OCI-LY3 (cell line): ENCODE measurements at regions not wholly inside any gene's neighbourhood (a gene's known extent, or its start where the extent isn't known, plus 50 kb on each side); places are given as distances from the start of the nearest gene placed in this dataset.

Experiments
- H2AFZ ChIP-seq: fragments of 200-600, 300-600 bp; shearing (Covaris generic); 2 replicates; pipeline ENCODE4 v1.6.0; 2014; ENCODE audit warnings: antibody characterized with exemption, low read depth, low read length
- H3K27ac ChIP-seq: fragments of 200-600, 300-600 bp; sonication (generic); 2 replicates; pipeline ENCODE4 v1.5.1; 2014; ENCODE audit warnings: mild to moderate bottlenecking, low read length, moderate library complexity, mixed read lengths
- H3K27me3 ChIP-seq: fragments of 200-600, 300-600 bp; sonication (generic); 2 replicates; pipeline ENCODE4 v1.6.1; 2014; ENCODE audit warnings: low read depth, low read length, mixed read lengths
- H3K36me3 ChIP-seq: fragments of 200-600, 300-600 bp; sonication (generic); replicated peaks from 2 replicates; pipeline ENCODE3; 2014; ENCODE audit warnings: low read depth, low read length, mixed read lengths
- H3K4me1 ChIP-seq: fragments of 300-600, 200-600 bp; sonication (generic); 2 replicates; pipeline ENCODE4 v1.6.1; 2014; ENCODE audit warnings: low read length, mixed read lengths
- H3K4me2 ChIP-seq: fragments of 200-600, 300-600 bp; sonication (generic); 2 replicates; pipeline ENCODE4 v1.6.1; 2014; ENCODE audit warnings: low read length, mixed read lengths
- H3K4me3 ChIP-seq: fragments of 300-600, 200-600 bp; sonication (generic); 2 replicates; pipeline ENCODE4 v1.5.1; 2014; ENCODE audit warnings: antibody characterized with exemption, mild to moderate bottlenecking, low read length, moderate library complexity
- H3K79me2 ChIP-seq: fragments of 300-600, 200-600 bp; shearing (Covaris generic); 2 replicates; pipeline ENCODE4 v1.6.1; 2014; ENCODE audit warnings: mild to moderate bottlenecking, low read length, mixed read lengths
- H3K9ac ChIP-seq: fragments of 300-600, 200-600 bp; shearing (Covaris generic); 2 replicates; pipeline ENCODE4 v1.6.0; 2014; ENCODE audit warnings: mild to moderate bottlenecking, low read length, moderate library complexity
- H3K9me3 ChIP-seq: fragments of 200-600, 300-600 bp; shearing (Covaris generic); 2 replicates; pipeline ENCODE4 v1.6.1; 2014; ENCODE audit warnings: low read length, mixed read lengths; ENCODE audit not compliant: insufficient read depth
- H4K20me1 ChIP-seq: fragments of 200-600, 300-600 bp; sonication (generic); 2 replicates; pipeline ENCODE4 v1.6.1; 2016; ENCODE audit warnings: low read length, mixed read lengths; ENCODE audit not compliant: insufficient read depth
- CTCF ChIP-seq: fragments of 200-600, 300-600 bp; sonication (generic); IDR thresholded peaks from 2 replicates; pipeline ENCODE4 v1.5.1; 2014; ENCODE audit warnings: antibody characterized with exemption, low read length, low read depth
- EZH2phosphoT487 ChIP-seq: fragments of 200-600 bp; shearing (Covaris generic); IDR thresholded peaks from 2 replicates; pipeline ENCODE4 v1.6.1; 2018; ENCODE audit warnings: antibody characterized with exemption, mixed run types, low read depth

GRCh38 chr7:72524037-72524436, 111.9 kb upstream of the CALN1 start:
- no peaks in the 10 kb centered on the region for H3K9me3 ChIP-seq
- no peaks in the 10 kb centered on the region for H3K4me1 ChIP-seq
- no peak overlapping the region for H3K4me3 ChIP-seq
- H4K20me1 ChIP-seq, result no peaks in the 10 kb centered on the region
- H3K27ac ChIP-seq, result no peak overlapping the region
- no peaks in the 10 kb centered on the region for H3K36me3 ChIP-seq
- no peaks in the 10 kb centered on the region for H3K27me3 ChIP-seq
- H3K4me2 ChIP-seq, result no peak overlapping the region
- TF ChIP-seq CTCF, result no peak
- no peak for TF ChIP-seq EZH2phosphoT487
- H2AFZ ChIP-seq, result no peak overlapping the region
- no peak overlapping the region for H3K9ac ChIP-seq
- no peaks in the 10 kb centered on the region for H3K79me2 ChIP-seq

DNA sequence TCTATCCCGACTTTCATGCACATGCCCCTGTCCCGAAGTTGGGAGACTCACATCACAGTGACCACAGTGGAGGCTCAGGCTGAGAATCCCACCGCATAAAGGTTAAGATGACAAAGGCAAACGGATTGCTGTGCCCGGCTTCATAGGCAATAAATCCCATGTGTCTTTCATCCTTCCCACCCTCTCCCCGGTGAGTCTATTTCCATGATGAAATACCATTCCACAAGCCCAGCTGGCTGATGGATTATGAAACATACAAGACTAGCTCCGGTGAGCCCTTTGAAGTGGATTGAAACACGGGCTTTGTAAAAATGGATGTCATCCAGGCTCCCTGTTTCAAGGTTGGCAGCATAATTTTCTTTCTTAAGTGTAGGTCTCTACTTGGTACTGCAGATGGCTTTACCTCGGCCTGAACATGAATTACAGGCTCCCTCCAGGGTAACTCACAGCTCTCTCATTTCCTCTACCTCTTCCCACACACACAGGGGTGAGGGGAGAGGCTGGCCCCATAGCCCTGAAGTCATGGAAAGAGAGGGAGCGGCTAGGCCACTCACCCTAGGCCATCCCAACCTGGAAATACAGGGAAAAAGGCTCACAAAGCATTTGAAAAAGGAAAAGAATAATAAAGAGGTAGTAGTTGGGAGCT, 92.0 kb upstream of the CALN1 start:
- no peaks in the 10 kb centered on the region for H4K20me1 ChIP-seq
- H3K9ac ChIP-seq, result no peak overlapping the region
- no peaks in the 10 kb centered on the region for H3K9me3 ChIP-seq
- H3K4me2 ChIP-seq, result no peak overlapping the region
- no peak overlapping the region for H3K4me3 ChIP-seq
- no peaks in the 10 kb centered on the region for H3K79me2 ChIP-seq
- TF ChIP-seq CTCF (no peak), EZH2phosphoT487 (no peak)
- no peak overlapping the region for H2AFZ ChIP-seq
- no peak overlapping the region for H3K27ac ChIP-seq
- no peaks in the 10 kb centered on the region for H3K4me1 ChIP-seq
- no peaks in the 10 kb centered on the region for H3K27me3 ChIP-seq
- no peaks in the 10 kb centered on the region for H3K36me3 ChIP-seq

DNA sequence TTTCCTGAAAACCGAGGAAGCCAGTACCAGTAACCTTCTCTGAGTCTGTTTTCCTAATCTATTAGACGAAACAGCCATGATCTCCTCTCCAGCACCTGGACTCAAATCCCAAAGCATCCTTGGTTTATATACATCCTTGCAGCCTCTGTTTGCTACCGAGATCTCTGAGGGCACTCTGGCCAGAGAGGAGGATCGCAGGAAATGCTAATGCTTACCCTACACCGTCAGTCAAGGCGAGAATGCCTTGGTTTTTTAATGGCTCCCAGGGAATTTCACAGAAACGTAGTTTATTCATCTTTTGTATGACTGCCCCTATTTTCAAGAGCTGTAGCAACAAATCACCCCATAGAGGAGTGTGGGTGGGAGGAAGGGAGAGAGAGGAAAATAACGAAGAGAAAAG, 91.5 kb upstream of the CALN1 start:
- Histone ChIP-seq H3K79me2 (no peaks in the 10 kb centered on the region), H3K27me3 (no peaks in the 10 kb centered on the region), H2AFZ (no peak overlapping the region), H3K27ac (no peak overlapping the region), H3K4me3 (no peak overlapping the region), H3K9me3 (no peaks in the 10 kb centered on the region), H4K20me1 (no peaks in the 10 kb centered on the region), H3K36me3 (no peaks in the 10 kb centered on the region), H3K4me1 (no peaks in the 10 kb centered on the region), H3K4me2 (no peak overlapping the region), H3K9ac (no peak overlapping the region)
- TF ChIP-seq EZH2phosphoT487 (no peak), CTCF (no peak)

- no peak overlapping the region for H3K4me2 ChIP-seq
- no peaks in the 10 kb centered on the region for H3K9me3 ChIP-seq
- TF ChIP-seq EZH2phosphoT487, result no peak
- TF ChIP-seq CTCF, result no peak
- no peak overlapping the region for H3K4me3 ChIP-seq
- no peaks in the 10 kb centered on the region for H3K36me3 ChIP-seq
- no peaks in the 10 kb centered on the region for H4K20me1 ChIP-seq
- H3K79me2 ChIP-seq, result no peaks in the 10 kb centered on the region
- H3K27ac ChIP-seq, result no peak overlapping the region
- H3K27me3 ChIP-seq, result no peaks in the 10 kb centered on the region
- no peak overlapping the region for H3K9ac ChIP-seq
- no peak overlapping the region for H2AFZ ChIP-seq
- H3K4me1 ChIP-seq, result no peaks in the 10 kb centered on the region
Observed at GRCh38 chr7:72494807-72495206, 82.7 kb upstream of the CALN1 start.
